Smooth muscle cell (in vitro differentiated cells): ENCODE measurements at regions not wholly inside any gene's neighbourhood (a gene's known extent, or its start where the extent isn't known, plus 50 kb on each side); places are given as distances from the start of the nearest gene placed in this dataset.

Experiments used
- DNase-seq: peaks from one replicate; lab custom pipeline; 2025; ENCODE audit not compliant: unreplicated experiment; lab: John Stamatoyannopoulos, UW
- H2AFZ ChIP-seq: fragments of 200-600 bp; sonication (generic); 2 replicates; pipeline ENCODE4 v1.6.0; 2016; ENCODE audit warnings: antibody characterized with exemption, low read depth, mild to moderate bottlenecking
- H3F3A ChIP-seq: fragments of 200-600 bp; sonication (generic); 2 replicates; pipeline ENCODE4 v1.6.0; 2017; ENCODE audit warnings: antibody characterized with exemption, low read depth
- H3K27ac ChIP-seq: fragments of 200-600 bp; sonication (generic); 2 replicates; pipeline ENCODE4 v1.5.1; 2016; ENCODE audit warnings: low read depth, mild to moderate bottlenecking
- H3K27me3 ChIP-seq: fragments of 200-600 bp; sonication (generic); 2 replicates; pipeline ENCODE4 v1.6.1; 2016; ENCODE audit warnings: low read depth, mild to moderate bottlenecking
- H3K36me3 ChIP-seq: fragments of 200-600 bp; sonication (generic); 2 replicates; pipeline ENCODE4 v1.5.1; 2016; ENCODE audit warnings: low read depth
- H3K4me1 ChIP-seq: fragments of 200-600 bp; sonication (generic); 2 replicates; pipeline ENCODE4 v1.5.1; 2016; ENCODE audit warnings: low read depth
- H3K4me2 ChIP-seq: fragments of 200-600 bp; sonication (generic); 2 replicates; pipeline ENCODE4 v1.6.0; 2016; ENCODE audit warnings: mild to moderate bottlenecking
- H3K4me3 ChIP-seq: fragments of 200-600 bp; sonication (generic); 2 replicates; pipeline ENCODE4 v1.5.1; 2016; ENCODE audit warnings: mild to moderate bottlenecking
- H3K79me2 ChIP-seq: fragments of 200-600 bp; sonication (generic); 2 replicates; pipeline ENCODE4 v1.6.0; 2016; ENCODE audit warnings: low read depth, mild to moderate bottlenecking
- H3K9ac ChIP-seq: fragments of 200-600 bp; sonication (generic); 2 replicates; pipeline ENCODE4 v1.6.0; 2016; ENCODE audit warnings: low read depth
- H3K9me3 ChIP-seq: fragments of 200-600 bp; sonication (generic); replicated peaks from 2 replicates; pipeline ENCODE4 v1.5.1; 2016; ENCODE audit warnings: low read depth
- H4K20me1 ChIP-seq: fragments of 200-600 bp; sonication (generic); 2 replicates; pipeline ENCODE4 v1.6.0; 2016; ENCODE audit warnings: low read depth
- WGBS: methylation state at CpG from one replicate; pipeline ENCODE4 v1.1.7; 2016; ENCODE audit warnings: low lambda C conversion rate; 5-methylcytosine and 5-hydroxymethylcytosine counted together
- TF ChIP-seq, protein P1 (sequence below): fragments of 200-600 bp; sonication (generic); IDR thresholded peaks from 2 replicates; pipeline ENCODE4 v1.5.1; 2017; ENCODE audit warnings: borderline replicate concordance, mild to moderate bottlenecking, antibody characterized with exemption; ENCODE audit not compliant: insufficient read depth, poor library complexity, severe bottlenecking

DNA sequence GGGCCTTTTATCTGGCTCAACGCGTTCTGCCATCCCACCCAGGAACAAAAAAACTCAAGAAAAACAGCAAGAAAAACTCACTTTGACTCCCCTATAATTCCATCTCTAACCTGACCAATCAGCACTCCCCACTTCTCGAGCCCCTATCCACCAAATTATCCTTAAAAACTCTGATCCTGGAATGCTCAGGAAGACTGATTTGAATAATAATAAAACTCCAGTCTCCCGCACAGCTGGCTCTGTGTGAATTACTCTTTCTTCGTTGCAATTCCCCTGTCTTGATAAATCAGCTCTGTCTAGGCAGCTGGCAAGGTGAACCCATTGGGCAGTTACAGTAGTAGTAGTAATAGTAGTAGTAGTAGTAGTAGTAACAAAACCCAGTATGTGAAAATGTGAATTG, 165.7 kb upstream of the CASK start:
- TF ChIP-seq, protein P1, sequence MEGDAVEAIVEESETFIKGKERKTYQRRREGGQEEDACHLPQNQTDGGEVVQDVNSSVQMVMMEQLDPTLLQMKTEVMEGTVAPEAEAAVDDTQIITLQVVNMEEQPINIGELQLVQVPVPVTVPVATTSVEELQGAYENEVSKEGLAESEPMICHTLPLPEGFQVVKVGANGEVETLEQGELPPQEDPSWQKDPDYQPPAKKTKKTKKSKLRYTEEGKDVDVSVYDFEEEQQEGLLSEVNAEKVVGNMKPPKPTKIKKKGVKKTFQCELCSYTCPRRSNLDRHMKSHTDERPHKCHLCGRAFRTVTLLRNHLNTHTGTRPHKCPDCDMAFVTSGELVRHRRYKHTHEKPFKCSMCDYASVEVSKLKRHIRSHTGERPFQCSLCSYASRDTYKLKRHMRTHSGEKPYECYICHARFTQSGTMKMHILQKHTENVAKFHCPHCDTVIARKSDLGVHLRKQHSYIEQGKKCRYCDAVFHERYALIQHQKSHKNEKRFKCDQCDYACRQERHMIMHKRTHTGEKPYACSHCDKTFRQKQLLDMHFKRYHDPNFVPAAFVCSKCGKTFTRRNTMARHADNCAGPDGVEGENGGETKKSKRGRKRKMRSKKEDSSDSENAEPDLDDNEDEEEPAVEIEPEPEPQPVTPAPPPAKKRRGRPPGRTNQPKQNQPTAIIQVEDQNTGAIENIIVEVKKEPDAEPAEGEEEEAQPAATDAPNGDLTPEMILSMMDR, result no peak
- Histone ChIP-seq H2AFZ (no peak overlapping the region), H3K4me1 (peaks cover 15% of the 10 kb centered on the region), H3K79me2 (no peaks in the 10 kb centered on the region), H4K20me1 (no peaks in the 10 kb centered on the region), H3K4me3 (no peak overlapping the region), H3F3A (no peaks in the 10 kb centered on the region), H3K36me3 (no peaks in the 10 kb centered on the region), H3K9ac (no peak overlapping the region), H3K27me3 (no peaks in the 10 kb centered on the region), H3K27ac (no peak overlapping the region), H3K4me2 (no peak overlapping the region), H3K9me3 (no peaks in the 10 kb centered on the region)
- DNase-seq, result no peak
- WGBS, result 62% methylated on average over 5 of the region's 5 CpGs

DNA sequence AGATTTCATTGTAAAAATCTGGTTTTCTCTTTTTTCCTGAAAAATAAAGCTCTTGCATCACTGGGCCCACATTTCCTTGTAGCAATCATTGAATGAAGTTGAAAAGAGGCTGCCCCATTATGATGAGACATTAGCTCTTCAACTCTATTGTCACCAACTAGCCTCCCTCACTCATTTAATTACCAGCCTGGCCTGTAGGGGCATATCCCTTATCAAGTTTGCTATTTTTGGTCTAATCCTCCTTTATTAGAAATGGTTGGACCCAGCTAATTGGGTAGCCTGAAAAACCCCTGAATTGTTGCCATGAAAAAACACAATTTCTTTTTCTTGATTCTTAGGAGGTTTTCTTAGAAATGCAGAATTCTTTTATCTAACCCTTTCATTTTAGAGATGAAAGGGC, 164.6 kb upstream of the CASK start:
- DNase-seq, result no peak
- no peak overlapping the region for H3K4me3 ChIP-seq
- H3F3A ChIP-seq, result no peaks in the 10 kb centered on the region
- H4K20me1 ChIP-seq, result no peaks in the 10 kb centered on the region
- H3K9ac ChIP-seq, result no peak overlapping the region
- no peaks in the 10 kb centered on the region for H3K79me2 ChIP-seq
- H3K27ac ChIP-seq, result no peak overlapping the region
- H3K36me3 ChIP-seq, result no peaks in the 10 kb centered on the region
- TF ChIP-seq, protein P1, result no peak
- H3K9me3 ChIP-seq, result no peaks in the 10 kb centered on the region
- peaks cover 15% of the 10 kb centered on the region for H3K4me1 ChIP-seq
- H2AFZ ChIP-seq, result no peak overlapping the region
- no peaks in the 10 kb centered on the region for H3K27me3 ChIP-seq
- H3K4me2 ChIP-seq, result no peak overlapping the region

DNA sequence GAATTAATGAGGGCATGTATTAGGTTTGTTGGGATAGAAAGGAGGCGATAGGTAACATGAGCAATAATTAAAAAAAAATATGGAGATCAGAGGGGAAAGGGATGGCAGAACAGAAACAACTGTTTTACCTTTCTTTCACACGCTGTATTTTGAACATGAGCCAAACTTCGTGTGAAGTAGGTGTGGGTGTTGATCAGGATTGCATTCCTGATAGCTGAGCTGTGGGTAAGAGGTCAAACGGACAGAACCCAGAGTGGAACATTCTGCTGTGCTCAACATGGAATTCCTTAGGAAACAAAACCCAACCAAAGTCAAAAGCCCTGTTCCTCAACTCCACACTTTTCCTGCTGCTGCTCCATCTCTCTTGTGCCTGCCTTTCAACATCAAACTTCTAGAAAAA, 162.5 kb upstream of the CASK start:
- 60% methylated on average over 4 of the region's 4 CpGs for WGBS
- Histone ChIP-seq H3K9me3 (no peaks in the 10 kb centered on the region), H2AFZ (no peak overlapping the region), H3K4me3 (no peak overlapping the region), H3K4me2 (no peak overlapping the region), H3K4me1 (peaks cover 15% of the 10 kb centered on the region), H3K79me2 (no peaks in the 10 kb centered on the region), H3K27me3 (no peaks in the 10 kb centered on the region), H3F3A (no peaks in the 10 kb centered on the region), H3K9ac (no peak overlapping the region), H3K36me3 (no peaks in the 10 kb centered on the region), H3K27ac (no peak overlapping the region), H4K20me1 (no peaks in the 10 kb centered on the region)
- no peak for DNase-seq
- TF ChIP-seq, protein P1, result no peak

DNA sequence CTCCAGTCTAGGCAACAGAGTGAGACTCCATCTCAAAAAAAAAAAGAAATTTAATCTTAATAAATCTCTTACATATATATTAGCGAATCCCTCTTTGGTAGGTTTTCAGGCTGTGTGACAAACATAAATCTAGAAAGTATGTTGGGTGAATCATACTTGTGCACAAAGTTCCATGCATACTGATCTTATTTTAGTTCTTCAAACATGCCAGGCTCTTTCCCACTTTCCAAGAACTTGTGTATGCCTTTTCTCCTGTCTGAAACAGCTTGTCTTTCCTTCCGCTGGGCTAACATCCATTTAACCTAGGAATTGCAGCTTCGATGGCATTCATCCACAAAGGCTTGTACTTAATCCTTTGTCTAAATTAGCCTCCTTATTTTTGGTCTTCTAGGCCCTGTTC, 156.6 kb upstream of the CASK start:
- H3K79me2 ChIP-seq, result no peaks in the 10 kb centered on the region
- no peaks in the 10 kb centered on the region for H4K20me1 ChIP-seq
- 74% methylated on average over 3 of the region's 3 CpGs for WGBS
- no peaks in the 10 kb centered on the region for H3F3A ChIP-seq
- no peak for DNase-seq
- no peak overlapping the region for H3K9ac ChIP-seq
- no peak overlapping the region for H3K27ac ChIP-seq
- H3K36me3 ChIP-seq, result no peaks in the 10 kb centered on the region
- no peak overlapping the region for H2AFZ ChIP-seq
- H3K27me3 ChIP-seq, result no peaks in the 10 kb centered on the region
- peaks cover 3% of the 10 kb centered on the region for H3K4me1 ChIP-seq
- peak overlapping the region; percentile 40 for H3K4me2 ChIP-seq
- H3K9me3 ChIP-seq, result no peaks in the 10 kb centered on the region
- H3K4me3 ChIP-seq, result no peak overlapping the region
- TF ChIP-seq, protein P1, result no peak
